Fibroblast of mammary gland (primary cell): ENCODE measurements at regions not wholly inside any gene's neighbourhood (a gene's known extent, or its start where the extent isn't known, plus 50 kb on each side); places are given as distances from the start of the nearest gene placed in this dataset.

Source experiments
- DNase-seq: peaks from one replicate; pipeline ENCODE4 v3.0.0-alpha.2; 2010; ENCODE audit warnings: low read depth
- H3K4me3 ChIP-seq: 2 replicates; pipeline ENCODE4 v1.5.1; 2011; ENCODE audit warnings: low read depth, mild to moderate bottlenecking, low read length, moderate library complexity; ENCODE audit not compliant: control insufficient read depth
- TF ChIP-seq, protein P1 (sequence below): conservative IDR thresholded peaks from 2 replicates; pipeline ENCODE4 v1.5.1; 2011; ENCODE audit warnings: low read depth, low read length, inconsistent platforms; ENCODE audit not compliant: control insufficient read depth, insufficient read depth

DNA sequence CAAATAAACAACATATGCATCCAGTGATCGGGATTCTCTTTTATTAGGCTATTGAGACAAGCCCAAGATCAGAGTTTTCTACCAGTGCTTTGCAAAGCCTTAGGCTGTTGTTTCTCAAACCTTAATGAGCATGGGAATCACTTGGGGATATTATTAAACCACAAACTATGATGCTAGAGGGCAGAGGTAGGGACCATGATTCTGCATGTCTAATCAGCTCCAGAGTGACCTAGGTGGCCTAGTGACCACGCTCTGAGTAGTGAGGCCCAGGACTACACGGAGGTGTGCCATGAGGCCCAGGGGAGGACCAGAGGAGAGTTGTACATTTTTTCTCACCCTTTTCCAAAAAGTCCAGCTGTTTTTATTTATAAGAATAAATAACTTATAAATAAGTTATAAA is 298.5 kb upstream of the TLE4 start:
- H3K4me3 ChIP-seq = no peak overlapping the region
- TF ChIP-seq, protein P1, sequence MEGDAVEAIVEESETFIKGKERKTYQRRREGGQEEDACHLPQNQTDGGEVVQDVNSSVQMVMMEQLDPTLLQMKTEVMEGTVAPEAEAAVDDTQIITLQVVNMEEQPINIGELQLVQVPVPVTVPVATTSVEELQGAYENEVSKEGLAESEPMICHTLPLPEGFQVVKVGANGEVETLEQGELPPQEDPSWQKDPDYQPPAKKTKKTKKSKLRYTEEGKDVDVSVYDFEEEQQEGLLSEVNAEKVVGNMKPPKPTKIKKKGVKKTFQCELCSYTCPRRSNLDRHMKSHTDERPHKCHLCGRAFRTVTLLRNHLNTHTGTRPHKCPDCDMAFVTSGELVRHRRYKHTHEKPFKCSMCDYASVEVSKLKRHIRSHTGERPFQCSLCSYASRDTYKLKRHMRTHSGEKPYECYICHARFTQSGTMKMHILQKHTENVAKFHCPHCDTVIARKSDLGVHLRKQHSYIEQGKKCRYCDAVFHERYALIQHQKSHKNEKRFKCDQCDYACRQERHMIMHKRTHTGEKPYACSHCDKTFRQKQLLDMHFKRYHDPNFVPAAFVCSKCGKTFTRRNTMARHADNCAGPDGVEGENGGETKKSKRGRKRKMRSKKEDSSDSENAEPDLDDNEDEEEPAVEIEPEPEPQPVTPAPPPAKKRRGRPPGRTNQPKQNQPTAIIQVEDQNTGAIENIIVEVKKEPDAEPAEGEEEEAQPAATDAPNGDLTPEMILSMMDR = no peak
- DNase-seq = no peak

DNA sequence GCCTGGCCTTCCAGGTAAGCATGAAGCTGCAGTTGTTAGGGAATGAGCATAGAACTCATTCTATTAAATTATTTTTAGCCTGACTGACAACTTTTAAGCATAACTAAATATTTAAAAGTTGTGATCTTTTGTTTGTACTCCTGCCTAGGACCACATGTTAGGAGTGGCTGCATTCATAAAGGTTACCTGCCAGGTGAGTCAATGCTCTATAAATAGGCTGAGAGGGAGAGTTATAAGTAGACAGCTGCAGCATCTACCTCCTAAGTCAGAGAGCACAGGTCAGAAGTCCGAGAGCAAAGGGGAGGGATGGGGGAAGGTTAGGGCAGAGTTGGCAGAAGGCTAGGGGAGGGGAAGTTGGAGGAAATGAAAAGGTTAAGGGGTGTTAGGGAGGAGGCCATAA is 292.4 kb upstream of the TLE4 start:
- H3K4me3 ChIP-seq = no peak overlapping the region
- DNase-seq = no peak
- TF ChIP-seq, protein P1 = no peak

DNA sequence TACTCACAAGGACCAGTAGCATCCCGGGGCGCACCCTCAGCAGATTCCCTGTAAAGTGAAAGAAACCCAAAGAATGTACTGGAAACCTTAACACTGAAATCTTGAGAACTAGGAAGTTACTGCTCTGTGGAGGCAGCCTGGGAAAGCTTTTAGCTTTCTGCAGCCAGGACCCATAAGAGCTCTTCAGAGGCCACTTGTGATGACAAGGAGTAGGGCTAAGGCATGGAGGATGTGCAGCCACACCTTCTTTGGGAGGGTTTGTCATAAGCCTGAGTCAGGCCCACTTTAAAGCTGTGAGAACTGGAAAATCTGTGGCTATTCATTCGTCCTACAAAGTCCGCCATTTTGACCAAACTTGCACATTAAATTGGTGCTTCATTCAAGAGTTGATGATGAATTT is 291.1 kb upstream of the TLE4 start:
- no peak for DNase-seq
- H3K4me3 ChIP-seq = no peak overlapping the region
- TF ChIP-seq, protein P1 = no peak

DNA sequence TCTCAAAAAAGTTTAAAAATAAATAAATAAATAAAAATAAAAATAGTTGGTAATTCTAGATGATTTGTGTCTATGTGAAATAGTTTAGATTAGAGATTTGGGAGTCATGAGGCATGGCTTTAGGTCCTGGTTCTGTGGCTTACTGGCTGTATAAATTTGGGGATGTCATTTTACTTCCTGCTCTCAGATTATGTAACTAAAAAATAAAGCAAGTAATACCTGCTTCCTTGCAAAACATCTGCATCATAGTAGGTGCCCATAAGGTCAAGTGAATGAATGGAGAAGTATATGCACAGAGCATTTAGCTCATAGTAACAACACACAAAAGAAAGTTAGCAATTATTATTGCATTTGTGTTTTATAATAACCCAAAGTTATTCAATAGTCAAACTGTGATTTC is 287.7 kb upstream of the TLE4 start:
- TF ChIP-seq, protein P1 = no peak
- H3K4me3 ChIP-seq = no peak overlapping the region
- DNase-seq = no peak

DNA sequence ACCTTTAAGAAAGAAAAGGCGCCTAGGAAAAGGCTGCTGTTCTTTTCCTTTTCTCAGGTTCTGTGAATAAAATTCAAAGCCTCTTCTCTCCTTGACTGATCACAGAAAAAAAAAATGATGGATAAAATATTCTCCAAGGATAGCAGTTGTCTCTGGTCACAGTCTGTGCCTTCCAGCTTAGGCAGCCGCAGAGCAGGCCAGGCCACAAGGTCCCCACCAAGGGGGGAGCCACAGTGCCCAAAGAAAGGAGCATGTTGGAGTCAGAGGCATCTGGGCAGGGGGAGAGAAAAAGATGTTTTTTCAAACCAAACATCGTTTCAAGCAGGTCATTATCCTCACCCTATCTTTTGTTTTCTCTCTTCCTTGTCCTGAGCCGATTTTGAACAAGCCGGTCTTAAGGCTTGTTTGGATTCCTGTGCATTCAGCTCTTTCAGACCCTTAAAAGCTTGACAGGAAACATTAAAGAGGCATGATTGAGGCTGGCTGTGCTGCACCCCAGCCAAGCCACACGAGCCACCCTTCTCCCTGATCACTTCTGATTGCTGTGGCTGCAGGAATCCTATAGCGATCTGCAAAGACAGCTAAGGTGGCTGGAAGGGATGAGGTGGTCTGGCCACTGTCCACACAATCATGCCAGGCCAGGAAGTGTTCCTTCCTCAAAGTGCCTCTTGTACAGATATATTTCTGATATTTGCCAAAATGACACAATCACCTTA is 284.6 kb upstream of the TLE4 start:
- DNase-seq = no peak
- H3K4me3 ChIP-seq = no peak overlapping the region
- TF ChIP-seq, protein P1 = no peak

DNA sequence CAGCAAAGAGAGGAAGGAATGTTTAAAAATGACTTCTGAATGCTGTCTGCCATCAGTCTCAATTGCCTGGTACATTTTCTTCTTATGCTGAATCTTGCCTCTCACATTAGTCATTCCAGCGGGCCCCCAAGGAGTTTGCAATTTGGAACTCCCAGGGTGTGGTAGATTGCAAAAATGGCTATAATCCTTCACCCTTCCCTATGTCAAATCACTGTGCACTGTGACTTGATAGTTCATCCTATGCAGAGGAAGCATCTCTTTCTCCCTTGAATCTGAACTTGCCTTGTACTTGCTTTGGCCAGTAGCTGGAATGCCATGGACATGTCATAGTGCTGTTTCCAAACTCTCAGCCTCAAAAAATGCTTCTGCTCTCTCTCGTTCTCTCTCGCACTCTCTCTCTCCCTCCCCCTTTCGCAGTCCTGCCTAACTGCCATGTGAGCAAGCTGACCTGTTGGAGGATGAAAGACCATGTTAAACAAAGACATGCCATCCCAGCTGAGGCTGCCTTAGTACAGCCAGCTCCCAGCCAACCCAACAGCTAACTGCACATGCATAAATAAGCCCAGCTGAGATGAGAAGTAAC is 284.0 kb upstream of the TLE4 start:
- TF ChIP-seq, protein P1 = no peak
- H3K4me3 ChIP-seq = no peak overlapping the region
- no peak for DNase-seq
